Medulla oblongata (tissue), 1 donor: ENCODE measurements at regions not wholly inside any gene's neighbourhood (a gene's known extent, or its start where the extent isn't known, plus 50 kb on each side); places are given as distances from the start of the nearest gene placed in this dataset.
A peak's percentile ranks its signal among the peaks of the same experiment; 100 is the strongest.

Source experiments
- DNase-seq: peaks from one replicate; pipeline ENCODE4 v3.0.0-alpha.2; 2015; ENCODE audit errors: extremely low spot score

- peak; percentile 14 for DNase-seq
Observed at GRCh38 chr17:77376795-77377709, 236.3 kb downstream of the SEC14L1 start.

DNA sequence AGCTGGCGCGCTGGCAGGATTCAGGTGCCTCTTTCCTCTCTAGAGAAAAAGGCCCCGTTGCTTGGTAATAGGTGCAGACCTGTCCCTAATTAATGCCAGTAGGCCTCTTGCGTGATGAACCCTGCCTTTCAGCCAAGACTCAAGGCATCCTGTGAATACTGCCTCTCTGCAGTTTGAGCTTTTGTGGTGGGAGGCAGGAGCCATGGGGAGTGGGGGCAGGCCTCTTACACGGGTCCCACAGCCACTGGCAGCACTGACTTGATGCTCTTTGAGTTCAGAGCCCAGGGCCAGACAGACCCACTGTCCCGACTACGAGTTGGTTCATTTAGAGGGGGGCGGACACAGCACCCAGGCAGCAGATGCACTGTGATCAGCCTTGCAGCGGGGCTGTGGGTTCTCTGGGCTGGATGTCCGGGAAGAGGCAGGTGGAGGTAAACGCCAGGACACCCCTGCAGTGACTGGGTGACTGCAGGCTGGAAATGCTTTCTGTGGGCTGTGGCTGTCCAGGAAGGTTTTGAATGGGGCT lies 237.0 kb downstream of the SEC14L1 start:
- DNase-seq: no peak

DNA sequence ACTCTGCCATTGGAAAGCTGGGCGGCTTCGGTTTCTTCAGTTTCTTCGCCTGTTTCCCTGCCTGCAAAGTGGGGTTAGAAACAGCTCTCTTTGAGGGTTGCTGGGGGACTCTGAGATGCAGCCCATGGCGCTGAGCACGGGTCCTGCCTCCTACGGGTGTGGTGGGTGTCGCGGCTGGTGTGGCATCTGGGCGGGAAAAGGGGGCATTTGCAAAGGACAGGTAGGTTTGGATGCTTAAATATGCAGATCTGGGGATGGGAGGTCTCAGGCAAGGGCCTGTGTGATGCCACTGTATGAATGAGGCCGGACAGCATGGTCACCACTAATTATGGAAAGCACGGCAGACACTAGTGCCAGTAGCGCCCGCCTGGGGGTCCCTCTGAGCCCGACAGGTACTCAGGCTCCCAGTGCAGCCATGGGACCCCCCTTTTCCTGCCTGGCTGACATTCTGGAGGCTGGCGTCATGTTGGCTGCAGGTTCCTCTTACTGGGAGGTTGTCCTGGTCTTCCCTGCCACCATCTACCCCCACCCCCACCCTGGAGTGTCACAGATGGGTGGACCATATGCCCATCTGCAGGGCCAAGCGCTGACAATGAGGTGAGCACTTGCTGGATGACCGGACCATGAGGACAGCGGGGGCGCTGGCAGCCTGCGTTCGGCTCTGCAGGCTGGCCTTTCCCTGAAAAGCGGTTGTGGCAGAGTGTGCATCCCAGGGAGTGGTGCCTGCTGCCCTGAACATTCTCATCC lies 237.7 kb downstream of the SEC14L1 start:
- peak; percentile 28 for DNase-seq

DNA sequence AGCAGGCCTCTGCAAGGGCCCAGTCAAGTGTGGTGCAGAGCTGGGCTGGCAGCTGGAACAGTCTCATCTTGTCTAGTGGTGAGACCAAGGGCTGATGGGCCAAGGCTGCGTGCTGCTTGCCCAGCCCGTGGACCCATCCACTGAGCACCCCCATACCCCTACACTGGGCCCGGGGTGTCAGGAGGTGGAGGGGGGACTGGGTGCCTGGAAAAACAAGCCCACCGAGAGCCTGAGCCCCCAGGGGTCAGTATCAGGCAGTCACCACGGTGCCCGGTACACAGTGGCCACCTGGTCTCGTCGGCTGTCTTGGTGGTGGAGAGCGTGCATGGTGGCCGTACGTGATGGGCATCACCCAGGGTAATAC lies 238.3 kb downstream of the SEC14L1 start:
- no peak for DNase-seq

DNA sequence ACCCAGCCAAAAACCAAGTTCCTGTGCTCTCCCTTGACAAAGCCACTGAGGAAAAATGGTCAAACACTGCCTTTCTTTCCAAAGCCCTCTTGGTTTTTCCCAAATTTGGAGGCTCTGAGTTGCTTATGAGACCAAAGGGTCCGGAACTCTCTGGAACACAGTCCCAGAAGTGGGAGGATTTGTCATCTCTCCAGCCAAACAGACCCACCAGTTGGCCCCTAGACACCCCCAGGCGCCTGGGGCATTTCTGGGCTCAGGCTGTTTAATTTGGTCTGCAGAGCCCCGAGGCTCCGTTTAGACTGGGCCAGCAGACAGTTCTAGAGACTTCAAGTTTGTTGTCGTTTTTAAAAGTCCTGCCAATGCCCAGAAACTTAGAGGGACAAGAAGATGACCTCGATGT lies 239.1 kb downstream of the SEC14L1 start:
- peak; percentile 67 for DNase-seq

GRCh38 chr17:77380395-77381184 lies 239.8 kb downstream of the SEC14L1 start:
- no peak for DNase-seq

- no peak for DNase-seq
Observed at GRCh38 chr17:77381185-77381700, 240.5 kb downstream of the SEC14L1 start.

DNA sequence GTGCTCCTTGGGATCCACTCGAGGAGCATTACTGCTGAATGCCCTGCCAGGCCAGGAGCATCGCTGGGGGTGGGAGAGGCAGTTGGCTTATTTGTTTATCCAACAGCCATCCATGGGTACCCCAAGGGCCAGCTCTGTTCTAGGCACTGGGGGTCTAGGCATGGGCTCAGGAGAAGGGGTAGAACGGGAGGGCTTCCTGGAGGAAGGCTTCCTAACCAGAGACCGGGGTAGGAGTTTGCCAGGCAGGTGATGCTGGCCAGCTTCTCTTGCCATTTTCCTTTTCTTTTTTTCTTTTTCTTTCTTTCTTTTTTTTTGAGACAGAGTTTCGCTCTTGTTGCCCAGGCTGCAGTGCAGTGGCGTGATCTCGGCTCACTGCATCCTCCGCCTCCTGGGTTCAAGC lies 241.0 kb downstream of the SEC14L1 start:
- DNase-seq: no peak

DNA sequence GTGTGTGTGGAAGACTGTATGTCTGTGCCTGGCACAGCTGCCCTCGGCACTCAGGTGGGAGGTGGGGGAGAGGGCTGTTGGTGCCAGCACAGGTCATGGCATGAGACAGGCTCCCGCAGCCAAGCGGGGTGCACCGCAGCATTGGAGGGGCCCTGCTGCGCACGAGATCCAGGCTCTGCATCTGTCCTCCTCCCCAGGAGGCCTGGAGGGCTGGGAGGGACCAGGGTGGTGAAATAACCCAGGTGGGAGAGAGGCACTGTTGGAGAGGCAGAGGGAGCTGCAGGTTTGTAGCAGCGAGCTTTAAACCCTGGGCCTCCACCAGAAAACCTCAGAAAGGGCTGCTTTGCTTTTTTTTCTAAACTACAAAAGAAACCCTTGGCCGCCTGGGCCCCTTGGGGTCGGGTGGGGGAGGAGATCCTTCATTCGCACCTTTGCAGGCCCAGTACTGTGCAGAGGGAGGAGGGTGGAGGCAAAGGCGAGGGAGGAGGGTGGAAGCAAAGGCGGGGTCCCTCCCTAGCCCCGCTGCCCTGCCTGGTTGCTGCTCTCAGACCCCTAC lies 241.7 kb downstream of the SEC14L1 start:
- DNase-seq: no peak

GRCh38 chr17:77382966-77383612 lies 242.3 kb downstream of the SEC14L1 start:
- DNase-seq: no peak

GRCh38 chr17:77383613-77384608 lies 243.1 kb downstream of the SEC14L1 start:
- peak; percentile 62 for DNase-seq

DNA sequence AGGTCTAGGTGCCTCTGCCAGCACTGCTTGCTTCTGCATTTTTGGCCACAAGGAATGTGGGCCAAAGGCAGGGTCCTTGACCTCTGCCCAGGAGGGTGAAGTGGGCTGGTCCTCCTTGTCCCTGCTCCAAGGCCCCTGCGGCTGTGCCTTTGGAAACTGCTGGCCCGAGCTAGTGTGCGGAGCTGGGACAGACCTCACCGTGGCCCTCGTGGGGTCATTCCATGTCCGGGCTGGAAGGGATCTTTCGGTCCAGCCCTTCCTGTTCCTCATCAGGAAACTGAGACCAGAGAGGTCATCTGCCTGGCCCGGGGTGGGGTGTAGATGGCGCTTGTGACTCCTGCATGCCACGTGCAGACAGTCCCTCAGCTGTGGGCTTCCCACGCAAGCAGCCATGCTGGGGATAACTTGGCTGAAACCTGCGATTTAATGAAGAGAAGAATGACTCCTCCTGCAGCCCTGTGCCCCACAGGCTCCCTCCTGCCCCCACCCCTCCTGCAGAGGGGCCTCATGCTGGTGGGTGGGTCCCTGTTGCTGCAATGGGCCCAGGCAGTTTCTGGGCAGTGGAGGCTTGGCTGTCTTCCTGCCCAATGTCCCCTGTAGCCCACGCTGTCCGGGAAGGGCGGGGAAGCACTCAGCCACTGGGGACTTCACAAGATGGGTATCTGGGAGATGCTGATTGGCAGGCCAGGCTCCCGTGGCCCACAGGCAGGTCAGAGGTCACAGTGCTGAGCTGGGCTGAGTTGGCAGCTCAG lies 245.2 kb downstream of the SEC14L1 start:
- DNase-seq: no peak

GRCh38 chr17:77386502-77387192 lies 245.9 kb downstream of the SEC14L1 start:
- DNase-seq: no peak

- no peak for DNase-seq
Observed at GRCh38 chr17:77387891-77388290, 247.1 kb downstream of the SEC14L1 start.

GRCh38 chr17:77388384-77389306 lies 247.9 kb downstream of the SEC14L1 start:
- DNase-seq: no peak

DNA sequence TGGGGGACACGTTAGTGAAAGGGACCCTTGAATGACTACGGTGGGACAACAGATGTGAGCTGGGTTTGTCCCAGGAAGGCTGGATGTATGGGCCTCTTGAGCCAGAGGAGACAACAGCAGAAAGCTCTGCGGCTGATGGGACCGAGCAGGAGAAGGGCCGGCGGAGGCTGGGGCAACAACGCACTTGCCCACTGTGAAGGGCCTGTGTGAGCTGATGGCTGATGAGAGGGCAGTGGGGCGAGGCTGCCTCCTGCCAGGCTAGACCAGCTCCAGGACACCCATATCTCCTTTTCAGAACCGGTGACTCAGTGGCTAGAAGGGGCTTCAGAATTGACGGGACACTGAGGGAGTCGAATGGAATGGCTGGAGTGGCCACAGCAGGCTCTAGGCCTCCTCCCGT lies 250.1 kb downstream of the SEC14L1 start:
- no peak for DNase-seq
